Stimulated activated CD8-positive, alpha-beta memory T cell treated with anti-CD3 and anti-CD28 coated beads, Interleukin-7, amount 100 ng/mL, for 1 hour (primary cell): ENCODE measurements at regions not wholly inside any gene's neighbourhood (a gene's known extent, or its start where the extent isn't known, plus 50 kb on each side); places are given as distances from the start of the nearest gene placed in this dataset.

Experiments
- DNase-seq, 2 donors: peaks; one replicate each; pipeline ENCODE4 v3.0.0-alpha.2; 2020; ENCODE audit warnings: low read depth in 2 of 2

- DNase-seq = no peak
Measured at GRCh38 chr9:135338546-135338945, 141.0 kb upstream of the PPP1R26 start.

DNA sequence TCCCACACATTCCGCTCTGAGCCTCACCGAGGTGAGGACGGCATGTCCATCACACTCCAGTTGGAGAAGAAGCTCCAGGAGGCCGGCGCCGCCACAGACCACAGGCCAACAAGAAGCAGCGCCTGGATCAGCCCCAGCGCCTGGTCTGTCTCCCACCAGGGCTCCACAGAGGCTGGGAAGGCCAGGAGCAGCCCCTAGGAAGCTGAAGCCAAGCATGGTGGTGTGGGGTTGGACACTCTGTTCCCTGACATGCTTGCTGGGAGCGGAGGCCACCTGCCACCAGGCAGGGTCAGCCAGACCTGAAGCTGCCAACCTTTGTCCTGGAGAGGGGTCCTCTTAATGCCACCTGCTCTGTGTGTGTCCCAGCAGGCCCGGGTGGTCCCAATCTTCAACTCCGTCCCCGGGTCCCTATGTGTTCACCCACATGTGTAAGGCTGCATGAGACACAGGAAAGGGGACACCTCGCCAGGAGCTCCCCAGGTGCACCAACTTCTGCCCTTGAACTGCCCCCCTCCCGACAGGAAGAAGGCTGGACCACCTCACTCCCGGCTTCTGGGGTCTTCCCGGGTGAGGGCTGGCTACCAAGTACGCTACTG lies 140.1 kb upstream of the PPP1R26 start:
- no peak for DNase-seq

- no peak for DNase-seq
Measured at GRCh38 chr9:135340143-135340655, 139.4 kb upstream of the PPP1R26 start.

DNA sequence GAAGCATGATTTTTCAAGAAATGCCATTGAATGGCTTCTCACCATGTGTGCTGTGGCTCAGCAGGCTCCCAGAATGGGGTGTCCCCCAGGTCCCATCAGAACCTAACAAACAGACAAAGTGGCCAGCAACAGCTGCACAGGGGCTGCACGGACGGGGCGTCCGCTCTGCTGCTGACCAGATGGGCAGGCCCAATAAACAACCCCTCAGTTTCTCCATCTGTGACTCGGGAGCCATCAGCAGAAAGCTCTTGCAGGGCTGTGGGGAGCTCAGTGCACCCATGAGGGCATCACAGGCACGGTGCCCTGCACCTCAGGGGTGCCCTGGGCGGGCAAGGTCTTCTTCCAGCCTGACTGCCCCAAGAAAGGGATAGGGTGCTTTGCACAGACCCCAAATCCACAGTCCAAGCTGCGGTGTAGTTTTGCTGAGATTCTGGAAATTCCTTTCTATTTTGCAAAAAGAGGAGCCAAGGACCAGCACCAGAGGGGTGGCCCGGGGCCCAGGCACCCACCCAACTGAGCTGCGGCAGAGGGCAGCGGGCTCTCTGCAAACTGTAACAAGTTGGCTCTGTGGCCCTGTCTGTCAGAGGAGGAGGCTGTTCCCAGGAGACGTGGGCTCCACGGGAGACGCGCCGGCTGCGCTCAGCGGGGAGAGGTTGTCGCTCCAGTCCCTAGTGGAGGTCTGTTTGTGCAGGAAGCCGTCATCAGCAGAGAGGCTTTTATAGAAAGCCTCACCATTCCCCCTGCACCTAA lies 138.7 kb upstream of the PPP1R26 start:
- DNase-seq = no peak

GRCh38 chr9:135341612-135342169 lies 137.9 kb upstream of the PPP1R26 start:
- DNase-seq = no peak

DNA sequence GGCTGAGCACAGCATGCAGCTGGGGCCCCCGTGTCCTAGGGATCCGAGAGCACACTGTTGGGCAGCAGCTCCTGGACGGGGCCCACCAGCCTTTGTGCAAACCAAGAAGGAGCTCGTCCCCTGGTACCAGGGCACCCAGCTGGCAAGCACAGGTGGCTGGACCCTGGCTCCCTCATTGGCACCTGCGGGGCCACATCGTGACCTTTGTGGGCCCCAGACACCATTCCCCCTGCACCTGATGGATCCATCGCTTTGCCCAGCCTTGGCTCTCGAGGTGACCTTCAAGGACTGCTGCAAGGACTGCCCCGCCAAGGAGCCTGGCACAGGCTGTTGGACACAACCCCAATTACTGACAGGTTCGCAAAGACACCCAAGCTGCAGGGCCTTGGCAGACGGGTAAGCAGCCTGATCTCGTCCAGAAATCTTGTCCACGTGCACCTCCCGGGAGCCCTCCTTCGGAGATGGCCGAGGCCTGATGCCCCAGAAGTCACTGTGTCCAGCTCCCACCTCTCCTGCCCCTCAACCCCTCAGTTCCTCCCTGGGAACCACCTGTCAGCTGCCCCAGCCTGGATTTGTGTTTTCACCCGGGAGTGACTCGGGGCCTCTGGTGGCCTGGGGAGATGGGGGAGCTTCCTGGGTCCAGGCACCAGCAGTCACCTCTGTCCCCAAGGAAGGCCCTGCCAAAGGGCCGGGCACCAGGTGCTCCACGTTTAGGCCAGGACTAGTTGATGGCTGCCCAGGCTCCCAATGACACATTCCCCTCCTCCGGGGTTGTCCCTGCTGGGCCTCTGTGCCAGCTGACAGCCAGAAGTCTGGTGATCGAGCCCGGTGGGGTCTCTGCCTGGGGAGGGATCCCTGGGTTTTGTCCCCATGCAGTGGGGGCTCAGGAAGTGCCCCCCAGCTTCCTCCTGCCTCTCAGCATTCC lies 137.1 kb upstream of the PPP1R26 start:
- no peak for DNase-seq

DNA sequence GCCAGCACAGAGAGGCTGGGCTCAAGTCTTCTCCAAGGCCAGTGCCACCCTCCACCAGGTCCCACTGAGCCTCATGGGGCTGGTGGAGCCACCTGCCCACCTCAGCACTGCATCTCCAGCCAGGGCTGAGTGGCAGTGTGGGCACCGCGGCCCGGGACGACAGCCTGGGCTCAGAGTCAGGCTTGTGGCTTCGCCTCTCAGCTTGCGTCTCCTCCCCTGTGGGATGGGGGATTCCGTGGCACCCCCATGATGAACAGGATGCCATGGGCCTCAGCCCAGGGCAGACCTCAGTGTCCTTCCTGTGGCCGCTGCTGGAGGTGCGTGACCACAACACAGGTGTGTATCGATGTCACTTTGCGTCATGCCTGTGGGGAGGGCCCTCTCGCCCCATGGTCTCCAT lies 136.4 kb upstream of the PPP1R26 start:
- no peak for DNase-seq

DNA sequence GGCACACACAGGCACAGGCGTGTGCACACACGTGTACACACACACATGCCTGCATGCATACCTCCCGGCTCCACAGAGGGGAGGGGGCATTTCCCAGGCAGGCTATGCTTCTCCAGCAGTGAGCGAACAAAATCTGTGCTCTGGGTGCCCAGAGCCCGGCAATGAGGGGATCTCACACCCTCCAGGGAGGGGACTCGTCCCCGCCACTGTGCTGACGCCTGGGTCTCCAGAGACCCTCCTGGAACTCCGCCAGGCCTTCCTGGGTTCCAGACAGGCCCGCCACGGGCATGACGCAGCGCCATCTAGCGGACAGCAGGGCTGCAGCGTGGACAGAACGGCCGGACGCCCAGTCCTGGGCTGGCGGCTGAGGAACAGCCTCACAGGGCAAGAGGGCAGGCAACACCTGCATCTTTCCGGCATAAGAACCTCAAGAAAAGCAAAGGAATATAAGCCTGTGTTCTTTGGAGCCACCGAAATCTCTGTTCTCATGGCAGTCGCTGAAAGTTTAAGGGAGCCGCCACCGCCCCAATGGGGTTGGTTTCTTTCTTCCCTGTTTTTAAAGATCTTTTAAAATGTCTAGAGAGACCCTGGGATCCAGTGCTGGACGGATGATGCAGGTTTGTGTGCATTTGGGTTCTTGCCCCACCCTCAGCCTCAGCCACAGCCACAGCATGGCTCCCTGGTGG lies 135.6 kb upstream of the PPP1R26 start:
- peak in 1 of 2 donors; percentile 19 for DNase-seq

DNA sequence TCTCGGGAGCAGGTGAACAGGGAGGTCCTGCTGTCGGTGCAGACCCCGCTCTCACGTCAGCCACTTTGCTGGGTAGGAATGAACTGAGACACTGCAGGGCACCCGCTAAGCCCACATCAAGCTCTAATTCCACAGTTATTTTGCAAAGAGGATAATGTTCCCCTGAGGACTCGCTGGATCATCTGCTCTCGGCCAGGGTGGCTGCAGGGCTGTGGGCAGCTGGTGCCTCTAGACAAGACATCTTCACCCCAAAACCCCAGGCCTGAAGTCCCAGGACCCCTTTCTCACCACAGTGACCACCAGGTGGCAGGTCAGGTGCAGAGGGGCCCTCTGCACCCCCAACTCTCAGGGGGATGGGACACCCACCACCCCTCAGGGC lies 135.1 kb upstream of the PPP1R26 start:
- DNase-seq = no peak

- DNase-seq = no peak
Measured at GRCh38 chr9:135344915-135345500, 134.6 kb upstream of the PPP1R26 start.

DNA sequence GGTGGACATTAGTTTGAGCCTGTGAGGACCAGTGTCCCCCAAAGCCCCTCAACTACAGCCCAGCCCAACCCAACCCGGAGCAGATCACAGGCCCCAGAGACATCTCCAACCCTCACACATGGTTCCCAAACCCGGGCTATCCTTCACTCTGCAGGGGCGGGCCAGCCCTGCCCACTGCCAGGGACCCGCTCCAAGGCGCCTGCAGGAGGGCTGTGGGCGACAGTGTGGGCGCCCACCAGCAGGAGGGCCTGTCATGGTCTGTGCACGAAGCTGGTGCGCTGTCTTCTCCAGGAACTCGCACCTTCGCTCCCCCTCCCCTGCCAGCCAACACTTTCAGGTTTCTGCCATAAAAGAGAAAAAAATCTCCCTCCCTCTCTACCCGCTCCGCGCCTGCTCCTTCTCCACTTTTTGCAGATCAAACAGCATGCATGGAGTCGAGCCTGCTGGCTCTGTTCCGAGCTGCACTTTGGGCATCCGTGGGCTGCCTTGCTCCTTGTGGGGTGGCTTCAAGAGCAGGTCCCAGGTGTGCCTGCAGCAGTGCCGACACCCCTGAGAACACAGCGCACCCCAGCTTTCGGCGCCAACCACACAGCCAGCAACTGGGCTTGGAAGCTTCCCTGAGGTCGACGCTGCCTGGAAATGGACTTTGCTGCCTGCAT lies 133.7 kb upstream of the PPP1R26 start:
- DNase-seq = no peak

DNA sequence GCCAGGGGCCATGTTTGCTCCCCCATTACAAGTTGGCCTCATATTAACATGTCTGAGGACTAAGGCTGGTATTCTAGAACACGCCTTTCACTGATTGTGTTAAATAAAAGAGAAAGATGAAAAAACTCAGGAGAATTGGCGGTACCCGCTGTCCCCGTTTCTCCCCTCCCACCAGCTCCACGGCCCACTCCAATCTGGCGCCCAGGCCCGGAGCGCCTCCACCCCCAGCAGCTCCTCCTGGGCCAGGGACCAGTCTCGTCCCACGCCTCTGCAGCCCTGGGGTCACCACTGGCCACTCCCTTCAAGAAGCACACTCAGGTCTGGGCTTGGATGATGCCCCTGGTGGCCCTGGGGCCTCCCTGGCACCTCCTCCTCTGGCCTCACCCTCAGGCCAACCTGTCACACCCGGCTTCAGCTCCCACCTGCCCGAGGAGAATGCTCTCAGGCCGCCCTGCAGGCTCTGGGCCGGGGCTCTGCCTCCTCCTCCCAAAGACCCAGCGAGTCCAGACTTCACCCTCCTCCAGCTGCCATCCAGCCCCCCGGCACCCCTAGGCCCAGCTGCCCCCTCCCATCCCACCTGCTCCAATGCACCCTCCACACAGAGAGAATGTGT lies 133.0 kb upstream of the PPP1R26 start:
- no peak for DNase-seq

GRCh38 chr9:135347461-135347860 lies 132.1 kb upstream of the PPP1R26 start:
- no peak for DNase-seq

DNA sequence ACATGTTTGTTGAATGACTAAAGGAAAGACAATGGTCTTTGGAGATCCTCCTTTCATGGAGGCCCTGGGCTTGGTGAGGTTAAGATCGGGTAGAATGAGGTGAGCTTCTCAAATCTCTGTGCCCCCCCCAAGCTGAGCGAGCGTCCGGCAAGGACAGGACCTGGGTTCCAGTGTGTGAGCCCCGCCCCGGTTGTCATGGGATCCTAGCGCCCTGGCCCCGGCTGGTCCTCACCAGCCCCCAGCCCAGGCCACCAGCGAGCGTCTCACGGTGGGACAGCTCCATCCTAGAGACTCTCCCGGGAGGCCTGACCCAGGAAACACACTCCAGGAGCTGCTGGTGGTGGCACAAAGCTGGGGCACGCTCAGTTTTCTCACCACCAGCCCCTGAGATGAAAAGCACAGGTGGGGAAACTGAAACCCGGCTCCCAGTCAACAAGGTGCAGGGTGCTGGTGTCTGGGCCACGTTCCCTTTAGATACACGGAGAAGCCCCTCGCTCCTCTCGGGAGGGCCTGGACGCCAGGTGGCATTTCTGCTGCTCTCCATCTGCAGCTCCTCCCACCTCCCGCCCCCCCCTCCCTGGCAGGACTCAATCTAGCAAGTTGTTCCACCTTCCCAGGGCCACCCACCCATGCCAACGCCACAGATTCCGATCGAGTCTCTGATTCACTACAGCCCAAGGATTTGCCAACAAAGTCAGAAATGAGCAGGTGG lies 131.3 kb upstream of the PPP1R26 start:
- DNase-seq = no peak

GRCh38 chr9:135348788-135349150 lies 130.8 kb upstream of the PPP1R26 start:
- DNase-seq = no peak

DNA sequence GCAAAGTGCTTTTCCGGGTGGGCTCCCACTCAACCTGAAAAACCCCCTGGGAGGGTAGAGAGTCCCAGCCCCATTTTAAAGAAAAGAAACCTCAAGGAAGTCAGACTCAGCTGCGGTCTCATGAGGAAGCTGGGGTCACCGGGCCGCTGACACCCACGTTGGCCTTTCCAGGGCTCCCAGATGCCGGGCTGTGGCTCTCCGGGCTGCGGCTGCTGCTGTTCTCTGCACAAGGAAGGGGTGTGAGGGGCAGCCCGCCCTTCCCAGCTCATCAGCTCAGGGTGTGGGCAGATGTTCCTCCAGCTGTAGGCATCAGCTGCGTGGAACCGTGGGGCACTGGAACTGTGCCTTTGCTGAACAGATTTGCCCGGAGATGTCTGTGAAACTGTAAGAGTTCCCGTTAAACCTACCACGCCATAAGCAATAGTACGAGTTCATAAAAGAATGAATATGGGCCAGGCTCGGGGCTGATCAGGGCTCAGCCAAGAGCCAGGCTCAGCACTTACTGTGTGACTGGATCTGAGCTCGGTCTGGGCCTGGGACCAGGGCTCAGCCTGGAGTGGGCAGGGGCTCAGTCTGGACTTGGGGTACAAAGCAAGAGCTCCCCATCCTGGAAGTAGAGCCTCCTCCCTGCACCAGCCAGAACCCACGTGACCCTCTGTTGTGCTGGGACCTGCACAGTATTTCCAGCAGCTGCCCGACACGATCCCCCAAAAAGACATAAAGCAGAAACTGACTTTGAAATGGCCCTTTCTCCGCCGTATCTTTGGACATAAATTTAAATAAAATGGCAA lies 130.2 kb upstream of the PPP1R26 start:
- DNase-seq = no peak

DNA sequence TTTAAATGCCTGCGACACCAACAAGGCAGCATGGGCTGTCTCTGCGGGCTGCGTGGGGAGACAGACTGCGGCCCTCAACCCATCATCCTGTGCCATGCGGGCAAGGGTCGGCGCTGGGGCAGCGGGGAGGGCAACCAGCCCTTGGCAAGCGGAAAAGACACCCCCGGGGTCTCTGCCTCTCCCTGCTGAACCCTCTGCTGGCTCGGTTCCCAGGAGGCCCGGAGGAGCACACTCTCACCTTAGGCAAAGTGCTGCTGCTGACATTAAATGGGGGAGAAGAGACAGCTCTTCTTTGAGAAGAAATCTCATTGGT lies 129.6 kb upstream of the PPP1R26 start:
- no peak for DNase-seq

GRCh38 chr9:135353935-135354334 lies 125.6 kb upstream of the PPP1R26 start:
- no peak for DNase-seq

DNA sequence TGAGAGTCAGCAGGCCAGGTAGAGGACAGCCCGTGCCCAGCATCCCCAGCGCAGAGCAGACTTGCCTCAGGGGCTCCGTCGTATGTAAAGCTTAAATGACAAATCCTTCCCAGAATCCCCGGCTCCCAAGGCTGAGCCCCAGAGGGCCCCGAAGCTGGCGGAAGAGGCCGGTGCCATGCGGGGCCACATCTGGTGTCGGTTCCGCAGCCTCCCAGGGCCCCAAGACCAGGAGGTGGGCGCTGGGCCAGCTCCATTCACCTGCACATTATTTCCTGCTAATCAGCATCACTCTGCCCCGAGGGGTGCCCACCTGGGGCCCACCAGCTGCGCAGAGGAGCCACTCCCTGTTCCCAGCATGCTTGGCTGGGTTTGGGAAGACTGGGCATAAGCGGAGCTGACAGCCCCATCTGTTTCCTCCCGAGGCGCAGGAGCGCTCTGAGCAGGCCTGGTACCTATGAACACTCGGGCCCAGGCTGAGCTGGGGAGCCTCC lies 124.0 kb upstream of the PPP1R26 start:
- DNase-seq = no peak
